MCF 10A (cell line): ENCODE measurements at regions not wholly inside any gene's neighbourhood (a gene's known extent, or its start where the extent isn't known, plus 50 kb on each side); places are given as distances from the start of the nearest gene placed in this dataset.

ENCODE experiments used
- BruUV-seq: library from RNA; stranded (reverse); fragments of 400-500 nt; replicated peaks from 2 replicates; lab custom pipeline; 2021; lab: Mats Ljungman, UMichigan
- CTCF ChIA-PET: fragments of 300-600 bp; sonication (Branson Sonifier 250); formaldehyde crosslinking; extraction: SDS; loops from one replicate; lab custom pipeline; 2021; ENCODE audit warnings: antibody characterized with exemption, inconsistent platforms; lab: Yijun Ruan, JAX
- POLR2A ChIA-PET: fragments of 300-600, 350-650 bp; sonication (Branson Sonifier 250); formaldehyde crosslinking; extraction: SDS; loops from one replicate; lab custom pipeline; 2020; ENCODE audit warnings: antibody characterized with exemption, inconsistent platforms; lab: Yijun Ruan, JAX
- DNase-seq: peaks from one replicate; pipeline ENCODE4 v3.0.0-alpha.2; 2018; ENCODE audit not compliant: unreplicated experiment
- H3K27ac Mint-ChIP-seq: one replicate; pipeline ENCODE4 v1.8.0; 2022; ENCODE audit warnings: mild to moderate bottlenecking, low read depth, mixed read lengths; ENCODE audit not compliant: unreplicated experiment
- H3K27me3 Mint-ChIP-seq: one replicate; pipeline ENCODE4 v1.8.0; 2022; ENCODE audit warnings: mixed read lengths; ENCODE audit not compliant: insufficient read depth, unreplicated experiment
- H3K36me3 Mint-ChIP-seq: one replicate; pipeline ENCODE4 v1.8.0; 2022; ENCODE audit warnings: mild to moderate bottlenecking, moderate library complexity, mixed read lengths; ENCODE audit not compliant: insufficient read depth, unreplicated experiment
- H3K4me1 Mint-ChIP-seq: one replicate; pipeline ENCODE4 v1.8.0; 2022; ENCODE audit warnings: mixed read lengths; ENCODE audit not compliant: insufficient read depth, unreplicated experiment
- H3K4me3 Mint-ChIP-seq: one replicate; pipeline ENCODE4 v1.8.0; 2022; ENCODE audit warnings: mild to moderate bottlenecking, moderate library complexity, mixed read lengths; ENCODE audit not compliant: unreplicated experiment
- H3K9me3 Mint-ChIP-seq: one replicate; pipeline ENCODE4 v1.8.0; 2022; ENCODE audit warnings: mixed read lengths; ENCODE audit not compliant: unreplicated experiment
- CTCF ChIP-seq: fragments of 200-600 bp; IDR thresholded peaks from one replicate; pipeline ENCODE4 v1.8.0; 2022; ENCODE audit warnings: antibody characterized with exemption, mild to moderate bottlenecking; ENCODE audit not compliant: unreplicated experiment
- intact Hi-C: fragments of 100-400 bp; cut with micrococcal nuclease; formaldehyde crosslinking; loops from 2 replicates; pipeline ENCODE4 v1.14.1; 2022

- Mint-ChIP-seq H3K36me3 (no peaks in the 10 kb centered on the region), H3K27me3 (no peaks in the 10 kb centered on the region), H3K4me3 (no peak overlapping the region), H3K4me1 (peaks cover 34% of the 10 kb centered on the region), H3K27ac (no peak overlapping the region), H3K9me3 (peaks cover 7% of the 10 kb centered on the region)
- POLR2A ChIA-PET: interaction anchor here (0.6 kb wide), 1 partner anchor 61 kb away, joined by 3 read pairs; no protein-coding TSS in a partner anchor
- TF ChIP-seq CTCF: no peak
- intact Hi-C loops: no loop called here
- no peak for DNase-seq
- no TSS peak for BruUV-seq
- CTCF ChIA-PET: no interaction called here
These were observed 233.1 kb upstream of the MEX3C start for GRCh38 chr18:51430538-51430937.

- intact Hi-C loops: no loop called here
- no TSS peak for BruUV-seq
- CTCF ChIA-PET: interaction anchor here (1.0 kb wide), 1 partner anchor 11 kb away, joined by 4 read pairs; no protein-coding TSS in a partner anchor
These were observed 235.8 kb upstream of the MEX3C start for GRCh38 chr18:51433296-51433695.

GRCh38 chr18:51433881-51434280, 236.4 kb upstream of the MEX3C start:
- H3K4me3 Mint-ChIP-seq: no peak overlapping the region
- peak overlapping the region; percentile 2 for H3K27ac Mint-ChIP-seq
- H3K9me3 Mint-ChIP-seq: peaks cover 5% of the 10 kb centered on the region
- ChIA-PET POLR2A (interaction anchor here (1.2 kb wide), 1 partner anchor 112 kb away, joined by 3 read pairs; no protein-coding TSS in a partner anchor), CTCF (interaction anchor here (0.7 to 1.0 kb wide), 2 partner anchors 10 to 73 kb away, joined by 3 to 4 read pairs; no protein-coding TSS in a partner anchor)
- intact Hi-C loops: no loop called here
- BruUV-seq: no TSS peak
- H3K4me1 Mint-ChIP-seq: peaks cover 34% of the 10 kb centered on the region
- H3K36me3 Mint-ChIP-seq: no peaks in the 10 kb centered on the region
- no peaks in the 10 kb centered on the region for H3K27me3 Mint-ChIP-seq
- no peak for TF ChIP-seq CTCF
- DNase-seq: peak; percentile 26

More at GRCh38 chr18:51433296-51433695, 235.8 kb upstream of the MEX3C start:
- TF ChIP-seq CTCF: no peak
- Mint-ChIP-seq H3K9me3 (peaks cover 7% of the 10 kb centered on the region), H3K4me1 (peaks cover 36% of the 10 kb centered on the region), H3K36me3 (no peaks in the 10 kb centered on the region), H3K27ac (peak overlapping the region; percentile 2), H3K4me3 (no peak overlapping the region), H3K27me3 (no peaks in the 10 kb centered on the region)
- POLR2A ChIA-PET: interaction anchor here (1.2 kb wide), 1 partner anchor 111 kb away, joined by 3 read pairs; no protein-coding TSS in a partner anchor
- no peak for DNase-seq

- TF ChIP-seq CTCF: no peak
- intact Hi-C loops: no loop called here
- Mint-ChIP-seq H3K9me3 (no peaks in the 10 kb centered on the region), H3K27me3 (no peaks in the 10 kb centered on the region), H3K4me3 (no peak overlapping the region), H3K36me3 (no peaks in the 10 kb centered on the region), H3K27ac (no peak overlapping the region), H3K4me1 (peaks cover 26% of the 10 kb centered on the region)
- POLR2A ChIA-PET: interaction anchor here (1.1 kb wide), 1 partner anchor 24 kb away, joined by 3 read pairs; no protein-coding TSS in a partner anchor
- CTCF ChIA-PET: no interaction called here
- peak; percentile 47 for DNase-seq
- BruUV-seq: no TSS peak
These were observed 240.1 kb upstream of the MEX3C start for GRCh38 chr18:51437280-51438271.
